Neural crest cell (in vitro differentiated cells): ENCODE measurements at regions not wholly inside any gene's neighbourhood (a gene's known extent, or its start where the extent isn't known, plus 50 kb on each side); places are given as distances from the start of the nearest gene placed in this dataset.
"Not testable (repeated sequence)": the region's sequence is repeated elsewhere in the genome, so short reads cannot be mapped to it uniquely, and the experiment has no call there.

ENCODE experiments used
- DNase-seq: peaks from one replicate; pipeline ENCODE4 v3.0.0; 2021; ENCODE audit warnings: low read depth, mixed read lengths, low spot score
- H3K27ac Mint-ChIP-seq: one replicate; pipeline ENCODE4 v1.8.0; 2021; ENCODE audit warnings: mild to moderate bottlenecking, mixed read lengths; ENCODE audit not compliant: unreplicated experiment
- H3K27me3 Mint-ChIP-seq: 2 replicates; pipeline ENCODE4 v1.8.0; 2021; ENCODE audit warnings: low read depth, mild to moderate bottlenecking, mixed read lengths
- H3K36me3 Mint-ChIP-seq: 2 replicates; pipeline ENCODE4 v1.8.0; 2021; ENCODE audit warnings: low read depth, mild to moderate bottlenecking, mixed read lengths
- H3K4me1 Mint-ChIP-seq: 2 replicates; pipeline ENCODE4 v1.8.0; 2021; ENCODE audit warnings: mixed read lengths
- H3K4me3 Mint-ChIP-seq: one replicate; pipeline ENCODE4 v1.8.0; 2021; ENCODE audit warnings: mild to moderate bottlenecking, mixed read lengths
- H3K9me3 Mint-ChIP-seq: 2 replicates; pipeline ENCODE4 v1.8.0; 2021; ENCODE audit warnings: mixed read lengths
- CTCF ChIP-seq: fragments of 200-600 bp; sonication (generic); conservative IDR thresholded peaks from 2 replicates; pipeline ENCODE4 v1.5.0; 2021; ENCODE audit warnings: antibody characterized with exemption, mild to moderate bottlenecking

GRCh38 chr19:13689085-13689484, 75.2 kb upstream of the MRI1 start:
- TF ChIP-seq CTCF: no peak
- peaks cover 5% of the 10 kb centered on the region for H3K9me3 Mint-ChIP-seq
- no peaks in the 10 kb centered on the region for H3K36me3 Mint-ChIP-seq
- H3K27me3 Mint-ChIP-seq: peaks cover 39% of the 10 kb centered on the region
- no peak overlapping the region for H3K27ac Mint-ChIP-seq
- H3K4me1 Mint-ChIP-seq: peaks cover 5% of the 10 kb centered on the region
- H3K4me3 Mint-ChIP-seq: no peak overlapping the region
- peak; percentile 25 for DNase-seq

- Mint-ChIP-seq H3K4me3 (no peak overlapping the region), H3K9me3 (peaks cover 7% of the 10 kb centered on the region), H3K36me3 (peaks cover 2% of the 10 kb centered on the region), H3K4me1 (peaks cover 1% of the 10 kb centered on the region), H3K27ac (no peak overlapping the region), H3K27me3 (peaks cover 21% of the 10 kb centered on the region)
- TF ChIP-seq CTCF: no peak
- no peak for DNase-seq
These were observed 80.3 kb upstream of the MRI1 start for GRCh38 chr19:13684021-13684420.

- TF ChIP-seq CTCF: no peak
- Mint-ChIP-seq H3K4me3 (no peak overlapping the region), H3K27ac (no peak overlapping the region), H3K9me3 (peaks cover 8% of the 10 kb centered on the region), H3K36me3 (peaks cover 3% of the 10 kb centered on the region), H3K27me3 (peaks cover 27% of the 10 kb centered on the region), H3K4me1 (no peaks in the 10 kb centered on the region)
- no peak for DNase-seq
These were observed 82.8 kb upstream of the MRI1 start for GRCh38 chr19:13681509-13681908.

- H3K9me3 Mint-ChIP-seq, H3K36me3 Mint-ChIP-seq, H3K4me3 Mint-ChIP-seq, H3K27ac Mint-ChIP-seq, H3K4me1 Mint-ChIP-seq, DNase-seq: not testable (repeated sequence)
- H3K27me3 Mint-ChIP-seq: peaks cover 26% of the 10 kb centered on the region
These were observed 83.5 kb upstream of the MRI1 start for GRCh38 chr19:13680708-13681360.

- not testable (repeated sequence) for DNase-seq, H3K4me1 Mint-ChIP-seq, H3K4me3 Mint-ChIP-seq, H3K27ac Mint-ChIP-seq, H3K36me3 Mint-ChIP-seq
- Mint-ChIP-seq H3K9me3 (peaks cover 12% of the 10 kb centered on the region), H3K27me3 (peaks cover 20% of the 10 kb centered on the region)
These were observed 87.4 kb upstream of the MRI1 start for GRCh38 chr19:13676967-13677366.

- not testable (repeated sequence) for H3K36me3 Mint-ChIP-seq, H3K4me3 Mint-ChIP-seq, H3K27me3 Mint-ChIP-seq, DNase-seq, H3K9me3 Mint-ChIP-seq, H3K4me1 Mint-ChIP-seq, H3K27ac Mint-ChIP-seq
These were observed 91.7 kb upstream of the MRI1 start for GRCh38 chr19:13672480-13673175.

- Mint-ChIP-seq H3K36me3 (no peaks in the 10 kb centered on the region), H3K9me3 (peaks cover 4% of the 10 kb centered on the region), H3K4me3 (no peak overlapping the region), H3K4me1 (no peaks in the 10 kb centered on the region), H3K27ac (no peak overlapping the region), H3K27me3 (peaks cover 11% of the 10 kb centered on the region)
- no peak for DNase-seq
- TF ChIP-seq CTCF: no peak
These were observed 93.5 kb upstream of the MRI1 start for GRCh38 chr19:13670846-13671245.
